Liver (tissue), 8 donors: ENCODE measurements at regions not wholly inside any gene's neighbourhood (a gene's known extent, or its start where the extent isn't known, plus 50 kb on each side); places are given as distances from the start of the nearest gene placed in this dataset.

ENCODE experiments used
- DNase-seq: peaks from one replicate; pipeline ENCODE4 v3.0.0-alpha.2; 2017; ENCODE audit warnings: low spot score
- H3K27ac ChIP-seq, 2 donors: one replicate each; pipeline ENCODE4 v1.7.0; 2013; ENCODE audit warnings: inconsistent platforms in 2 of 2, low read length in 2 of 2, control low read depth in 1 of 2, low read depth in 1 of 2, mild to moderate bottlenecking in 1 of 2
- H3K27me3 ChIP-seq, 4 donors: one replicate each; pipeline versions ENCODE4 v1.6.1 to v1.7.0; 2013; ENCODE audit warnings: low read length in 3 of 4, inconsistent platforms in 1 of 4, mild to moderate bottlenecking in 1 of 4, moderate library complexity in 1 of 4; ENCODE audit not compliant: control insufficient read depth in 4 of 4, insufficient read depth in 4 of 4
- H3K36me3 ChIP-seq, 4 donors: one replicate each; pipeline versions ENCODE4 v1.6.1 to v1.7.0; 2013; ENCODE audit warnings: low read length in 3 of 4, mild to moderate bottlenecking in 3 of 4, low read depth in 1 of 4, moderate library complexity in 1 of 4; ENCODE audit not compliant: control insufficient read depth in 4 of 4, insufficient read depth in 3 of 4
- H3K4me1 ChIP-seq, 4 donors: one replicate each; pipeline versions ENCODE4 v1.6.1 to v1.7.0; 2013; ENCODE audit warnings: low read length in 3 of 4, mild to moderate bottlenecking in 3 of 4, moderate library complexity in 1 of 4; ENCODE audit not compliant: control insufficient read depth in 4 of 4, insufficient read depth in 4 of 4
- H3K4me3 ChIP-seq, 3 donors: one replicate each; pipeline versions ENCODE4 v1.6.1 to v1.7.0; 2013; ENCODE audit warnings: low read length in 3 of 3, control low read depth in 1 of 3, low read depth in 1 of 3, mild to moderate bottlenecking in 1 of 3
- H3K9ac ChIP-seq, 2 donors: one replicate each; pipeline ENCODE4 v1.7.0; 2013; ENCODE audit warnings: low read length in 2 of 2, mild to moderate bottlenecking in 2 of 2, moderate library complexity in 2 of 2, control low read depth in 1 of 2, low read depth in 1 of 2
- H3K9me3 ChIP-seq, 4 donors: one replicate each; pipeline versions ENCODE4 v1.6.1 to v1.7.0; 2013; ENCODE audit warnings: low read length in 3 of 4; ENCODE audit not compliant: control insufficient read depth in 4 of 4
- ATF3 ChIP-seq: IDR thresholded peaks from 2 replicates; pipeline ENCODE4 v1.6.1; 2016; ENCODE audit warnings: antibody characterized with exemption
- CTCF ChIP-seq: fragments of 150-350 bp; IDR thresholded peaks from 2 replicates; pipeline ENCODE4 v1.5.1; 2017; ENCODE audit warnings: improper control_type of control experiment, low read depth, low read length; ENCODE audit not compliant: missing input control
- EGR1 ChIP-seq, 2 donors: IDR thresholded peaks; 2 replicates each; pipeline ENCODE4 v1.6.1; 2016 to 2018; ENCODE audit warnings: antibody characterized with exemption in 2 of 2, low read depth in 2 of 2
- FOXA1 ChIP-seq: IDR thresholded peaks from 2 replicates; pipeline ENCODE4 v1.6.1; 2016; ENCODE audit warnings: antibody characterized with exemption
- FOXA2 ChIP-seq: IDR thresholded peaks from 2 replicates; pipeline ENCODE4 v1.6.1; 2016; ENCODE audit warnings: antibody characterized with exemption
- GABPA ChIP-seq, 2 donors: IDR thresholded peaks in 1 of 2; conservative IDR thresholded peaks in 1 of 2; 2 replicates each; pipeline ENCODE4 v1.6.1; 2016; ENCODE audit warnings: antibody characterized with exemption in 2 of 2, mild to moderate bottlenecking in 1 of 2, moderate library complexity in 1 of 2
- HNF4A ChIP-seq, 2 donors: conservative IDR thresholded peaks; 2 replicates each; pipeline ENCODE4 v1.6.1; 2016; ENCODE audit warnings: antibody characterized with exemption in 2 of 2, mild to moderate bottlenecking in 2 of 2
- HNF4G ChIP-seq: IDR thresholded peaks from 2 replicates; pipeline ENCODE4 v1.6.1; 2016; ENCODE audit warnings: antibody characterized with exemption
- JUND ChIP-seq, 2 donors: IDR thresholded peaks; 2 replicates each; pipeline ENCODE4 v1.6.1; 2016; ENCODE audit warnings: antibody characterized with exemption in 2 of 2
- RAD21 ChIP-seq, 2 donors: IDR thresholded peaks; 2 replicates each; pipeline ENCODE4 v1.6.1; 2016; ENCODE audit warnings: antibody characterized with exemption in 2 of 2, mild to moderate bottlenecking in 2 of 2
- RXRA ChIP-seq, 2 donors: IDR thresholded peaks; 2 replicates each; pipeline ENCODE4 v1.6.1; 2017 to 2018; ENCODE audit warnings: antibody characterized with exemption in 2 of 2, mild to moderate bottlenecking in 1 of 2
- SP1 ChIP-seq: IDR thresholded peaks from 2 replicates; pipeline ENCODE4 v1.6.1; 2018; ENCODE audit warnings: antibody characterized with exemption, mild to moderate bottlenecking
- TAF1 ChIP-seq: conservative IDR thresholded peaks from 2 replicates; pipeline ENCODE4 v1.6.1; 2016; ENCODE audit warnings: antibody characterized with exemption, mild to moderate bottlenecking
- YY1 ChIP-seq: IDR thresholded peaks from 2 replicates; pipeline ENCODE4 v1.6.1; 2016; ENCODE audit warnings: antibody characterized with exemption, mild to moderate bottlenecking
- ZBTB33 ChIP-seq: IDR thresholded peaks from 2 replicates; pipeline ENCODE4 v1.6.1; 2016; ENCODE audit warnings: antibody characterized with exemption
- WGBS: extraction: QIAGEN DNeasy Blood & Tissue Kit; methylation state at CpG from one replicate; pipeline ENCODE4 v1.1.7; 2013; 5-methylcytosine and 5-hydroxymethylcytosine counted together
- donor health status: healthy.
- donor health status: healthy.
- donor health status: healthy.
- donor health status: healthy.
- donor health status: healthy.

- Histone ChIP-seq H3K9me3 (no peaks in the 10 kb centered on the region), H3K9ac (peak overlapping the region in 1 of 2 donors; percentile 49), H3K27ac (peak overlapping the region; percentile 55 to 64), H3K4me3 (no peak overlapping the region), H3K27me3 (no peaks in the 10 kb centered on the region), H3K4me1 (peaks cover 0 to 6% (median 2%) of the 10 kb centered on the region in 4 donors), H3K36me3 (peaks cover 0 to 2% (median under 1%) of the 10 kb centered on the region in 4 donors)
- no peak for DNase-seq
- WGBS, result 70% methylated on average over 3 of the region's 3 CpGs
- peak; percentile 68 to 76 for TF ChIP-seq JUND (IDR thresholded peaks at IDR 0.05)
- TF ChIP-seq GABPA (IDR thresholded peaks at IDR 0.05 in 1 of 2, conservative IDR thresholded peaks at IDR 0.05 in 1 of 2), result no peak
- peak; percentile 24 for TF ChIP-seq SP1
- TF ChIP-seq HNF4A (conservative IDR thresholded peaks at IDR 0.05), result peak; percentile 38 to 64
- TF ChIP-seq RAD21 (IDR thresholded peaks at IDR 0.05), result peak; percentile 88 to 89
- no peak for TF ChIP-seq TAF1
- TF ChIP-seq ZBTB33, result peak; percentile 27
- TF ChIP-seq CTCF, result peak; percentile 53
- TF ChIP-seq RXRA (IDR thresholded peaks at IDR 0.05), result peak; percentile 55 to 79
- no peak for TF ChIP-seq EGR1 (IDR thresholded peaks at IDR 0.05; ENCODE audit: low read depth in 2 of 2)
- TF ChIP-seq YY1, result peak; percentile 27
- TF ChIP-seq FOXA2, result peak; percentile 32
- peak; percentile 81 for TF ChIP-seq ATF3
These were observed 70.5 kb downstream of the FAM217A start for GRCh38 chr6:4008324-4009047.

- WGBS, result 92% methylated on average over 8 of the region's 8 CpGs
- DNase-seq, result no peak
- Histone ChIP-seq H3K27me3 (no peaks in the 10 kb centered on the region), H3K9me3 (no peaks in the 10 kb centered on the region), H3K4me3 (no peak overlapping the region), H3K36me3 (peaks cover 0 to 3% (median 1%) of the 10 kb centered on the region in 4 donors), H3K27ac (peak overlapping the region in 1 of 2 donors; percentile 15), H3K4me1 (peaks cover 0 to 6% (median 2%) of the 10 kb centered on the region in 4 donors), H3K9ac (no peak overlapping the region)
- TF ChIP-seq RAD21 (IDR thresholded peaks at IDR 0.05) (no peak), SP1 (no peak), CTCF (no peak), HNF4G (no peak), JUND (IDR thresholded peaks at IDR 0.05) (no peak), FOXA1 (no peak)
These were observed 69.5 kb downstream of the FAM217A start for GRCh38 chr6:4009486-4009885.
